Right renal cortex interstitium (tissue), 3 donors: ENCODE measurements at regions not wholly inside any gene's neighbourhood (a gene's known extent, or its start where the extent isn't known, plus 50 kb on each side); places are given as distances from the start of the nearest gene placed in this dataset.

Experiments
- DNase-seq, 3 donors: peaks; one replicate each; pipeline ENCODE4 v3.0.0-alpha.2; 2013; ENCODE audit warnings: low read depth in 3 of 3, low spot score in 2 of 3

- no peak for DNase-seq
Measured at GRCh38 chr14:95034788-95035187, 122.5 kb downstream of the DICER1 start.

GRCh38 chr14:95033682-95034632, 123.4 kb downstream of the DICER1 start:
- no peak for DNase-seq

DNA sequence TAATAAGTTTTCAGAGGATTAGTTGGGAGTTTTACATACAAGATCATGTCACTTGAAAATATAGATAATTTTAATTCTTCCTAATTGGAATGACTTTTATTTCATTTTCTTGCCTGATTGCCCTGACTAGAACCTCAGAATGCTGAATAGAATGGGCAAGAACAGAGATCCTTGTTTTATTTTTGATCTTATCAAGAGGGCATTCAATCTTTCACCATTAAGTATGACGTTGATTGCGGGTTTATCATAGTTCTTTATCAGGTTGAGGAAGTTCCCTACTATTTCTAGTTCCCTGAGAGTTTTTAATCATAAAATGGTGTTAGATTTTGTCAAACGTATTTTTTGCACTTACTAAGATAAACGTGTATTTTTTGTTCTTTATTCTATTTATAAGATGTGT, 124.3 kb downstream of the DICER1 start:
- no peak for DNase-seq

- no peak for DNase-seq
Measured at GRCh38 chr14:95026851-95027463, 130.4 kb downstream of the DICER1 start.

GRCh38 chr14:95025941-95026340, 131.4 kb downstream of the DICER1 start:
- DNase-seq, result no peak

- DNase-seq, result no peak
Measured at GRCh38 chr14:95025218-95025617, 132.1 kb downstream of the DICER1 start.

DNA sequence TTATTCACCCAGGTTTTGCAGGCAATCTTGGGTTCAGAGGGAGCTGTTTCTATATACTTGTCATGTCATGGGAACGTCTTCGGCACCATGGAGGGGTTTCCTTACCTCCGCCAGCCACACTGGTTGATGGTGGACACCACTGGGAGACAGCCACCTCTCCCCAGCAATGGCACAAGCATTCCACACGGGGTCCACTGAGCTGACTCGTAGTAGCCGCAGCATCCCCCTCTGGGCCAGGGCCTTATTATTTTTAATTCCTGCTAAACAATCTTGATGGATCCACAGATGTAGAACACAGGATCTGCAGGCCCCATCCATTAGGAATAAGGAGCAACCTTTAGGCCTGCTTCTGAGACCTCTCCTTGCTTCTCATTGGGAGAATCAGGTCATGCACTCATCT, 132.9 kb downstream of the DICER1 start:
- no peak for DNase-seq

DNA sequence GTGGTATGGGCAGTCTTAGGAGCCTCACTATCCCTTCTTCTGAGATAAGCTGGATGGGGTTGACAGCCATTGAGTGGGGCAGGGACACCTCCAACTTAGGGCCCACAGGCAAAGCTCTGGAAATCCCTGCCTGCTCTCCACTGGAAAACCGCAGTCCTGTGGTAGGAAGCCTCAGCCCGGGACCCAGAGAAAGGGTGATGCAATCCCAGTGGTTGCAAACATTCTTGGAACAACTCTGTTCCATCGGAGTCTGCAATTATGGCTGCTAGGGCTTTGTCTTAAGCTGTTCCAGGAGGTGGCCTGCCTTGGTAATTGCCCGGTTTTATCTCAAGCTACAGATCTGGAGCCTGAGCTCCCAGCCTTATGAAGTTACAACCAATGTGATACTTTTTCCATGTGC, 133.4 kb downstream of the DICER1 start:
- DNase-seq, result no peak

- DNase-seq, result no peak
Measured at GRCh38 chr14:95023115-95023514, 134.2 kb downstream of the DICER1 start.

GRCh38 chr14:95021588-95021987, 135.7 kb downstream of the DICER1 start:
- no peak for DNase-seq

DNA sequence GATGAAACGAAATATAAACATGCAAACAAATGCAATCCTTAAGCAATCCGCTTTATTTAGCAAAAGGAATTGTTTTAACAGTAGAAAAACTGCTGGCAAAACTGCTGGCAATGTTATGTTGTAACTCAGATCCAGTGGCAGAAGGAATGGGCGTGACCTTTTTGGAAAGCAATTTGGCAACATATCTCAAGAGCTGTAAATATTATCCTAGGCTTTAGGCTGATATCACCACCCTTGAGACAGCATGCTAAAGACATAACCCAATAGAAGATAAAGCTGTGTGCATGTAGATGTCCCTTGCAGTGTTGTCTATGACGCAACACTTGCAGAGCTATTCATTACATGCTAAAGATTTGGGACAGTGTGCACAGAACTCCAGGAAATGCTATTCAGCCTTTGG, 138.5 kb downstream of the DICER1 start:
- no peak for DNase-seq

- DNase-seq, result no peak
Measured at GRCh38 chr14:95015046-95015445, 142.3 kb downstream of the DICER1 start.

GRCh38 chr14:95014036-95014435, 143.3 kb downstream of the DICER1 start:
- DNase-seq, result no peak

- no peak for DNase-seq
Measured at GRCh38 chr14:95011445-95012006, 145.8 kb downstream of the DICER1 start.

- no peak for DNase-seq
Measured at GRCh38 chr14:95008445-95009217, 148.7 kb downstream of the DICER1 start.

- DNase-seq, result no peak
Measured at GRCh38 chr14:95007921-95008320, 149.4 kb downstream of the DICER1 start.

DNA sequence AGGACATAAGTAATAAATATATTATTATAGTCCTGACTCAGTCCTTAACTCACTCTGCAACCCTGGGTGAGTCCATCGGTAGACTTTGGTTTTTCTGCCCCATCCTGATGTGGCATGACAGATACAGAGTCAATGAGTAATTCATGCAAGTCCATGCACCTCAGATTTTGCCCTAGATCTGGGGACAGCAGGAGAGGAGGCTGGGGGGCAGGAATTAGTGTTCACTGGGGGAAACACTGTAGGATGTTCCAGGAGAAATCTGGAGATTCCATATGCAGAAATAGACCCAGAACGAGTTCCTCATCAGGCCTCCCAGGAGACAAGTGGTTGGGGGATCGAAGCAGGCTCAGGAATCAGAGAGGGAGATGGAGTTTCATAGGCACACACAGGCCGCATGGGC, 150.8 kb downstream of the DICER1 start:
- DNase-seq, result no peak

DNA sequence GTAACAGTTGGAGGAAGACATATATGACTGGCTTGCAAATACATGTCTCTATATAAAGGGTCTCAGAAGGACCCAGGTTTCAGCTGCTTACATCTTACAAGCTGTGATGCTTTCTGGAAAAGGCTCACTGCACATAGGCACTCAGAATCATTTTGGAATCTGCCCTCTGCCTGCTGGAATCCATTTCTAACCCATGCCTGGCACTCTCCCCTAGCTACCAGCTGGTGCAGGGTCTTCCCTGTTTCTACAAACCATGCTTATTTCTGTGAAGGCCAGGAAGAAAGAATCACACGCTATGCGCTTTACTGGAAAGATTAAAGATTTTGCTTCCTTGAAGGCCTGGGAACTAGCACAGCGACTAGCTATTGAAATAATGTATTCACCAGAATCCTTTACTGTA, 151.3 kb downstream of the DICER1 start:
- no peak for DNase-seq

DNA sequence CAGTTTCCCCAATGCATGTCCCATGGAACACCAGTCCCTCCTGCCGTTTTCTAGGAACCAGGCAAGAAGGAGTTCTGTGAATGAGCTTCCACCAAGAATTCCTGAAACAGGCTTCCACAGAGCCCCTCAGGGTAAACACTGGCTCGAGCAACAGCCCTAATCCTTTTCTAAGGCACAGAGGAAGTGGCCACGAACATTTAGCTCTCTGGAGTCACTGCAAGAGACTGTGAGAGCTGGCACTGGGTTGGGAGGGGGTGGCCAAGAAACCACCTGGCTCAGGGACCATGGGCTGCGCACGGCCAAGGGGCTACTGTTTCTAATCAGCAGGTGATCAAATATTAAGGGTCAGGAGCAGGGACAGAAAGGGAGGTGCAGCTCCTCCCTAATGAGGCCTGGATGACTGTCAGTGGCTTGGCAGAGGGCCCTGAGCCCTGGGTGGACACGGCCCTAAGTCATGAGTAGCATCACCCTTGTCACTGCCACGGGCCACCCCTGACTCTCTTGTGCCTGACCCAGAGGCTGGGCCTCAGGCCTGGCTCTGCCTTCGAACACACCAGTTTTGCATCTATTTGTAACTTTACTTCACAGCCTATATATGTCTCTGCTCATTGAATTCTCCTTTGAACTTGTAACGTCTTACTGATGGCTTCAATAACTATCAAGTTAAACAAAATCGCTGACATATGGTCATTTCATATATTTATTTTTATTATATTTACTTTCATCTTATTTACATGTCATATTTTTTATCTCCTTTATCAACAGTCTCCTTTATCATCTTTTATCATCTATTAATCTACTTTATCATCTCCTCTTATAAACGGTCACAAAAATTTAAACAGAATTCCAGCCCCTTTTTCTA, 154.0 kb downstream of the DICER1 start:
- DNase-seq, result no peak

- no peak for DNase-seq
Measured at GRCh38 chr14:94998685-94999084, 158.6 kb downstream of the DICER1 start.
